BLaER1 treated with 17β-estradiol and CSF1 and Interleukin-3, amounts not matched to agents 10 nM and 100 nM (cell line): ENCODE measurements at regions not wholly inside any gene's neighbourhood (a gene's known extent, or its start where the extent isn't known, plus 50 kb on each side); places are given as distances from the start of the nearest gene placed in this dataset.

Experiments used
- H3K27ac ChIP-seq, 11 experiments: shearing (Covaris generic); formaldehyde crosslinking; 2 replicates each; pipeline ENCODE4 v1.8.1; 2022
- H3K27me3 ChIP-seq, 11 experiments: shearing (Covaris generic); formaldehyde crosslinking; 2 replicates each; pipeline ENCODE4 v1.8.1; 2022
- H3K36me3 ChIP-seq, 11 experiments: shearing (Covaris generic); formaldehyde crosslinking; 2 replicates each; pipeline ENCODE4 v1.8.1; 2022
- H3K4me1 ChIP-seq, 10 experiments: shearing (Covaris generic); formaldehyde crosslinking; 2 replicates each; pipeline ENCODE4 v1.8.1; 2022
- H3K4me2 ChIP-seq, 11 experiments: shearing (Covaris generic); formaldehyde crosslinking; 2 replicates each; pipeline ENCODE4 v1.8.1; 2022
- H3K4me3 ChIP-seq, 10 experiments: shearing (Covaris generic); formaldehyde crosslinking; 2 replicates each; pipeline ENCODE4 v1.8.1; 2022
- H3K9ac ChIP-seq, 11 experiments: shearing (Covaris generic); formaldehyde crosslinking; 2 replicates each; pipeline ENCODE4 v1.8.1; 2022
- H3K9me3 ChIP-seq, 11 experiments: shearing (Covaris generic); formaldehyde crosslinking; replicated peaks in 1 of 11; 2 replicates each; pipeline ENCODE4 v1.8.1; 2022
- H4K20me1 ChIP-seq, 11 experiments: shearing (Covaris generic); formaldehyde crosslinking; 2 replicates each; pipeline ENCODE4 v1.8.1; 2022
- Cebpa-rat ChIP-seq, 11 experiments: shearing (Covaris generic); IDR thresholded peaks; 2 replicates each; pipeline ENCODE4 v1.8.1; 2022

GRCh38 chr5:156237361-156237760, 89.6 kb upstream of the SGCD start:
- Histone ChIP-seq H3K9ac (no peak overlapping the region), H3K4me3 (no peak overlapping the region), H3K4me1 (peaks cover 0 to 5% (median 2%) of the 10 kb centered on the region in 10 experiments; a peak in 9 of 20 replicates), H3K27ac (no peak overlapping the region), H4K20me1 (no peaks in the 10 kb centered on the region), H3K27me3 (no peaks in the 10 kb centered on the region), H3K9me3 (no peaks in the 10 kb centered on the region), H3K4me2 (no peak overlapping the region), H3K36me3 (no peaks in the 10 kb centered on the region)
- no peak for TF ChIP-seq Cebpa-rat (IDR thresholded peaks at IDR 0.05)

- Histone ChIP-seq H3K27me3 (no peaks in the 10 kb centered on the region), H3K4me3 (no peak overlapping the region), H4K20me1 (no peaks in the 10 kb centered on the region), H3K9ac (no peak overlapping the region), H3K4me2 (no peak overlapping the region), H3K36me3 (no peaks in the 10 kb centered on the region), H3K9me3 (no peaks in the 10 kb centered on the region), H3K4me1 (no peaks in the 10 kb centered on the region), H3K27ac (no peak overlapping the region)
- TF ChIP-seq Cebpa-rat (IDR thresholded peaks at IDR 0.05) = no peak
Observed at GRCh38 chr5:156239800-156240199, 87.2 kb upstream of the SGCD start.

GRCh38 chr5:156240414-156240813, 86.5 kb upstream of the SGCD start:
- Histone ChIP-seq H3K4me3 (no peak overlapping the region), H3K36me3 (no peaks in the 10 kb centered on the region), H4K20me1 (no peaks in the 10 kb centered on the region), H3K9ac (no peak overlapping the region), H3K27ac (no peak overlapping the region), H3K27me3 (no peaks in the 10 kb centered on the region), H3K4me1 (no peaks in the 10 kb centered on the region), H3K9me3 (no peaks in the 10 kb centered on the region), H3K4me2 (no peak overlapping the region)
- no peak for TF ChIP-seq Cebpa-rat (IDR thresholded peaks at IDR 0.05)

- Histone ChIP-seq H4K20me1 (no peaks in the 10 kb centered on the region), H3K4me2 (no peak overlapping the region), H3K9me3 (no peaks in the 10 kb centered on the region), H3K4me3 (no peak overlapping the region), H3K4me1 (no peaks in the 10 kb centered on the region), H3K27ac (no peak overlapping the region), H3K36me3 (no peaks in the 10 kb centered on the region), H3K9ac (no peak overlapping the region), H3K27me3 (no peaks in the 10 kb centered on the region)
- TF ChIP-seq Cebpa-rat (IDR thresholded peaks at IDR 0.05) = no peak
Observed at GRCh38 chr5:156241266-156241665, 85.7 kb upstream of the SGCD start.

- no peak overlapping the region for H3K4me3 ChIP-seq
- H3K9me3 ChIP-seq = no peaks in the 10 kb centered on the region
- no peaks in the 10 kb centered on the region for H3K4me1 ChIP-seq
- no peak overlapping the region for H3K27ac ChIP-seq
- H3K27me3 ChIP-seq = no peaks in the 10 kb centered on the region
- H3K9ac ChIP-seq = no peak overlapping the region
- no peak overlapping the region for H3K4me2 ChIP-seq
- TF ChIP-seq Cebpa-rat (IDR thresholded peaks at IDR 0.05) = no peak
- H4K20me1 ChIP-seq = no peaks in the 10 kb centered on the region
- no peaks in the 10 kb centered on the region for H3K36me3 ChIP-seq
Observed at GRCh38 chr5:156245895-156246294, 81.1 kb upstream of the SGCD start.

GRCh38 chr5:156251076-156251475, 75.9 kb upstream of the SGCD start:
- Histone ChIP-seq H4K20me1 (no peaks in the 10 kb centered on the region), H3K4me2 (no peak overlapping the region), H3K27ac (no peak overlapping the region), H3K4me1 (no peaks in the 10 kb centered on the region), H3K9ac (no peak overlapping the region), H3K27me3 (no peaks in the 10 kb centered on the region), H3K9me3 (no peaks in the 10 kb centered on the region), H3K36me3 (no peaks in the 10 kb centered on the region), H3K4me3 (no peak overlapping the region)
- no peak for TF ChIP-seq Cebpa-rat (IDR thresholded peaks at IDR 0.05)

GRCh38 chr5:156253130-156253529, 73.8 kb upstream of the SGCD start:
- H3K4me2 ChIP-seq = no peak overlapping the region
- no peaks in the 10 kb centered on the region for H3K36me3 ChIP-seq
- H3K27me3 ChIP-seq = no peaks in the 10 kb centered on the region
- no peak overlapping the region for H3K4me3 ChIP-seq
- H3K4me1 ChIP-seq = no peaks in the 10 kb centered on the region
- no peaks in the 10 kb centered on the region for H3K9me3 ChIP-seq
- no peak overlapping the region for H3K9ac ChIP-seq
- no peak overlapping the region for H3K27ac ChIP-seq
- H4K20me1 ChIP-seq = no peaks in the 10 kb centered on the region
- no peak for TF ChIP-seq Cebpa-rat (IDR thresholded peaks at IDR 0.05)

- Histone ChIP-seq H3K9me3 (no peaks in the 10 kb centered on the region), H3K27ac (no peak overlapping the region), H3K9ac (no peak overlapping the region), H4K20me1 (no peaks in the 10 kb centered on the region), H3K4me2 (no peak overlapping the region), H3K27me3 (no peaks in the 10 kb centered on the region), H3K4me3 (no peak overlapping the region), H3K36me3 (no peaks in the 10 kb centered on the region), H3K4me1 (no peaks in the 10 kb centered on the region)
- TF ChIP-seq Cebpa-rat (IDR thresholded peaks at IDR 0.05) = no peak
Observed at GRCh38 chr5:156254196-156254595, 72.8 kb upstream of the SGCD start.

GRCh38 chr5:156256642-156257041, 70.3 kb upstream of the SGCD start:
- Histone ChIP-seq H4K20me1 (no peaks in the 10 kb centered on the region), H3K27ac (no peak overlapping the region), H3K27me3 (no peaks in the 10 kb centered on the region), H3K9ac (no peak overlapping the region), H3K4me1 (no peaks in the 10 kb centered on the region), H3K4me3 (no peak overlapping the region), H3K4me2 (no peak overlapping the region), H3K36me3 (no peaks in the 10 kb centered on the region), H3K9me3 (no peaks in the 10 kb centered on the region)
- TF ChIP-seq Cebpa-rat (IDR thresholded peaks at IDR 0.05) = no peak

- H3K4me1 ChIP-seq = no peaks in the 10 kb centered on the region
- H3K36me3 ChIP-seq = no peaks in the 10 kb centered on the region
- H3K9me3 ChIP-seq = no peaks in the 10 kb centered on the region
- no peaks in the 10 kb centered on the region for H4K20me1 ChIP-seq
- H3K9ac ChIP-seq = no peak overlapping the region
- no peak overlapping the region for H3K4me3 ChIP-seq
- no peak for TF ChIP-seq Cebpa-rat (IDR thresholded peaks at IDR 0.05)
- H3K4me2 ChIP-seq = no peak overlapping the region
- H3K27ac ChIP-seq = no peak overlapping the region
- H3K27me3 ChIP-seq = no peaks in the 10 kb centered on the region
Observed at GRCh38 chr5:156258934-156259333, 68.0 kb upstream of the SGCD start.

GRCh38 chr5:156259618-156260017, 67.3 kb upstream of the SGCD start:
- H3K36me3 ChIP-seq = no peaks in the 10 kb centered on the region
- H3K27me3 ChIP-seq = no peaks in the 10 kb centered on the region
- no peaks in the 10 kb centered on the region for H3K4me1 ChIP-seq
- no peak overlapping the region for H3K4me3 ChIP-seq
- H3K4me2 ChIP-seq = no peak overlapping the region
- no peak overlapping the region for H3K27ac ChIP-seq
- no peaks in the 10 kb centered on the region for H3K9me3 ChIP-seq
- no peaks in the 10 kb centered on the region for H4K20me1 ChIP-seq
- no peak for TF ChIP-seq Cebpa-rat (IDR thresholded peaks at IDR 0.05)
- no peak overlapping the region for H3K9ac ChIP-seq
